Astrocyte (in vitro differentiated cells and primary cell): ENCODE measurements at regions not wholly inside any gene's neighbourhood (a gene's known extent, or its start where the extent isn't known, plus 50 kb on each side); places are given as distances from the start of the nearest gene placed in this dataset.

Experiments
- EZH2 ChIP-seq: IDR thresholded peaks from 2 replicates; pipeline ENCODE4 v1.6.1; 2012; ENCODE audit warnings: mild to moderate bottlenecking, low read length, inconsistent platforms; ENCODE audit not compliant: insufficient read depth
- TF ChIP-seq, protein P1 (sequence below): IDR thresholded peaks from 2 replicates; pipeline ENCODE4 v1.5.1; 2011; ENCODE audit warnings: low read depth, mild to moderate bottlenecking, inconsistent platforms, low read length, moderate library complexity; ENCODE audit not compliant: insufficient read depth

GRCh38 chr9:95732802-95733688 is 142.4 kb upstream of the ERCC6L2 start:
- TF ChIP-seq, protein P1, sequence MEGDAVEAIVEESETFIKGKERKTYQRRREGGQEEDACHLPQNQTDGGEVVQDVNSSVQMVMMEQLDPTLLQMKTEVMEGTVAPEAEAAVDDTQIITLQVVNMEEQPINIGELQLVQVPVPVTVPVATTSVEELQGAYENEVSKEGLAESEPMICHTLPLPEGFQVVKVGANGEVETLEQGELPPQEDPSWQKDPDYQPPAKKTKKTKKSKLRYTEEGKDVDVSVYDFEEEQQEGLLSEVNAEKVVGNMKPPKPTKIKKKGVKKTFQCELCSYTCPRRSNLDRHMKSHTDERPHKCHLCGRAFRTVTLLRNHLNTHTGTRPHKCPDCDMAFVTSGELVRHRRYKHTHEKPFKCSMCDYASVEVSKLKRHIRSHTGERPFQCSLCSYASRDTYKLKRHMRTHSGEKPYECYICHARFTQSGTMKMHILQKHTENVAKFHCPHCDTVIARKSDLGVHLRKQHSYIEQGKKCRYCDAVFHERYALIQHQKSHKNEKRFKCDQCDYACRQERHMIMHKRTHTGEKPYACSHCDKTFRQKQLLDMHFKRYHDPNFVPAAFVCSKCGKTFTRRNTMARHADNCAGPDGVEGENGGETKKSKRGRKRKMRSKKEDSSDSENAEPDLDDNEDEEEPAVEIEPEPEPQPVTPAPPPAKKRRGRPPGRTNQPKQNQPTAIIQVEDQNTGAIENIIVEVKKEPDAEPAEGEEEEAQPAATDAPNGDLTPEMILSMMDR = no peak
- TF ChIP-seq EZH2 = no peak
